Activated naive CD8-positive, alpha-beta T cell treated with anti-CD3 and anti-CD28 coated beads for 36 hours (primary cell): ENCODE measurements at regions not wholly inside any gene's neighbourhood (a gene's known extent, or its start where the extent isn't known, plus 50 kb on each side); places are given as distances from the start of the nearest gene placed in this dataset.

Experiments used
- DNase-seq: peaks from one replicate; pipeline ENCODE4 v3.0.0; 2021
- H3K27ac Mint-ChIP-seq: one replicate; pipeline ENCODE4 v1.8.0; 2022; ENCODE audit warnings: mild to moderate bottlenecking, moderate library complexity, mixed read lengths
- H3K27me3 Mint-ChIP-seq: one replicate; pipeline ENCODE4 v1.8.0; 2022; ENCODE audit warnings: mild to moderate bottlenecking, mixed read lengths
- H3K36me3 Mint-ChIP-seq: one replicate; pipeline ENCODE4 v1.8.0; 2021; ENCODE audit warnings: mild to moderate bottlenecking, mixed read lengths
- H3K4me1 Mint-ChIP-seq: one replicate; pipeline ENCODE4 v1.8.0; 2021; ENCODE audit warnings: mixed read lengths
- H3K4me3 Mint-ChIP-seq: one replicate; pipeline ENCODE4 v1.8.0; 2022; ENCODE audit warnings: mild to moderate bottlenecking, moderate library complexity, mixed read lengths
- H3K9me3 Mint-ChIP-seq: one replicate; pipeline ENCODE4 v1.8.0; 2022; ENCODE audit warnings: mixed read lengths

DNA sequence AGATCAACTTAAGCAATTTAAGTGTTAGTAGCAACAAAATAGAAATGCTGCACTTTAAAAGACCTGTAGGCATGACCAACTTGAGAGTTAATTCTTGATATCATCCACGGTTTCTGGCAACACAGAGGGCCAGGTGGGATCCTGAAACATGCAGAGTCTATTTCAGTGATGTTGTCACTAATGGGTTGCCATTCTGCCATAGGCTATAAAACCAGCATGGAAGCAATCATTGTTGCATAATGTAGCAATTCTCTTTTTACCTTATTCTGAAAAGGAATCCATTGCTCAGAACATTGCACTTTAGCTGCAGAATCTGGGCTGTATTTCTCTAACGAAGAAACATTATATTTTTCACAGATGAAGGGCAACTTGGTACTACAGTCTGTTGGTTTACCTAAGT is 53.9 kb upstream of the CD302 start:
- Mint-ChIP-seq H3K4me1 (no peaks in the 10 kb centered on the region), H3K9me3 (no peaks in the 10 kb centered on the region), H3K27ac (no peak overlapping the region), H3K4me3 (no peak overlapping the region), H3K27me3 (no peaks in the 10 kb centered on the region), H3K36me3 (peaks cover 11% of the 10 kb centered on the region)
- no peak for DNase-seq

DNA sequence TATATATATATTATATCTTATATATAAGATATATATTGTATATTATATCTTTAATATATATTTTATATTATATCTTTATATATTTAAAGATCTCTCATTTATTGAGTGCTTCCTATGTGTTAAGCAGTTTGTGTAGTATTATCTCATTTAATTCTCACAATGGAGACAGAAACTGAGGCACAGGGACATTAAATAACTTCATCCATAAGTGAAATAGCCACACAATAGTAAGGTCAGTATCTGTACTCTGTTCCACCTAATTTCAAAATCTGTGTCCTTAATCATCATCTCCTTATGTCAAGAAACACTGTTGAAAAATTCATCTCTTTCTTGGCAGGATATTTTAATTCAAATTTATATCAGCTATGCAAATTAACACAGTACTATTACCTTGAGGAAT is 52.8 kb upstream of the CD302 start:
- DNase-seq = no peak
- H3K4me1 Mint-ChIP-seq = no peaks in the 10 kb centered on the region
- no peaks in the 10 kb centered on the region for H3K9me3 Mint-ChIP-seq
- no peak overlapping the region for H3K4me3 Mint-ChIP-seq
- no peak overlapping the region for H3K27ac Mint-ChIP-seq
- H3K36me3 Mint-ChIP-seq = peaks cover 11% of the 10 kb centered on the region
- H3K27me3 Mint-ChIP-seq = no peaks in the 10 kb centered on the region

DNA sequence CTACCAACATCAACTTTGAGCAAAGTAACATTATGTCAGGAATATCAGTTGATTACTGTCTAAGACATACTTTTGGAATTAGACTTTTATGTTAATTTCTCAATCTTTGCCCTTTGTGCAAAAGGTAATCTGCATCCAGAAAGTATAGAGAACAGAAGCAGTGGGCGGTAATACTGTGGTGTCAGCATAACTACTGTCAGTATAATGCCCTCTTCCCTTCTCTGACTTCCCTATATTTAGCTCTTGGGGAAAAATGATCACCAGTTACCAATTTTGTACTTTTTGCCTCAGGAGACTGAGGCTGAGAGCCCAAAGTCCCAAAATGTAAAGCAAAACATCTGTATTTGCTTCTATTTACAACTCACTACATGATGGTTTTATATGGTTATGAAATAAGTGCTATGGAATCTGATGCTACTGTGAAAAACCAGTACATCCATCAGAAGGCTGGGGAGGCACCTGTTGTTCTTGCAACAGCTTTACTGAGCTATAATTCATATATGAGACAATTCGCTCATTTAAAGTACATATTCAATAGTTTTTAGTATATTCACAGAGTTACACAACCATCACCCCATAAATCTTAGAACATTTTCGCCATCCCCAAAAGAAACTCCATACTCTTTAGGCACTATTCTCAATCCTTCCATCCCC is 51.3 kb upstream of the CD302 start:
- Mint-ChIP-seq H3K4me1 (no peaks in the 10 kb centered on the region), H3K27me3 (no peaks in the 10 kb centered on the region), H3K27ac (no peak overlapping the region), H3K4me3 (no peak overlapping the region), H3K9me3 (no peaks in the 10 kb centered on the region), H3K36me3 (peaks cover 12% of the 10 kb centered on the region)
- no peak for DNase-seq
